Mesothelial cell of epicardium (in vitro differentiated cells): ENCODE measurements at regions not wholly inside any gene's neighbourhood (a gene's known extent, or its start where the extent isn't known, plus 50 kb on each side); places are given as distances from the start of the nearest gene placed in this dataset.

Experiments
- DNase-seq, 2 experiments: peaks; one replicate each; pipeline ENCODE4 v3.0.0; 2021; ENCODE audit warnings: low spot score in 2 of 2; ENCODE audit not compliant: unreplicated experiment in 2 of 2
- H3K27ac Mint-ChIP-seq: 2 replicates; pipeline ENCODE4 v1.8.0; 2021; ENCODE audit warnings: mixed read lengths
- H3K27me3 Mint-ChIP-seq: 2 replicates; pipeline ENCODE4 v1.8.0; 2021; ENCODE audit warnings: low read depth, mixed read lengths
- H3K36me3 Mint-ChIP-seq: 2 replicates; pipeline ENCODE4 v1.8.0; 2021; ENCODE audit warnings: mixed read lengths
- H3K4me1 Mint-ChIP-seq: 2 replicates; pipeline ENCODE4 v1.8.0; 2021; ENCODE audit warnings: mixed read lengths
- H3K4me3 Mint-ChIP-seq: 2 replicates; pipeline ENCODE4 v1.8.0; 2021; ENCODE audit warnings: mild to moderate bottlenecking, moderate library complexity, mixed read lengths
- H3K9me3 Mint-ChIP-seq: 2 replicates; pipeline ENCODE4 v1.8.0; 2021; ENCODE audit warnings: mixed read lengths
- TF ChIP-seq, protein P1 (sequence below): fragments of 200-600 bp; sonication (generic); IDR thresholded peaks from one replicate; pipeline ENCODE4 v1.5.0; 2021; ENCODE audit warnings: antibody characterized with exemption; ENCODE audit not compliant: unreplicated experiment

DNA sequence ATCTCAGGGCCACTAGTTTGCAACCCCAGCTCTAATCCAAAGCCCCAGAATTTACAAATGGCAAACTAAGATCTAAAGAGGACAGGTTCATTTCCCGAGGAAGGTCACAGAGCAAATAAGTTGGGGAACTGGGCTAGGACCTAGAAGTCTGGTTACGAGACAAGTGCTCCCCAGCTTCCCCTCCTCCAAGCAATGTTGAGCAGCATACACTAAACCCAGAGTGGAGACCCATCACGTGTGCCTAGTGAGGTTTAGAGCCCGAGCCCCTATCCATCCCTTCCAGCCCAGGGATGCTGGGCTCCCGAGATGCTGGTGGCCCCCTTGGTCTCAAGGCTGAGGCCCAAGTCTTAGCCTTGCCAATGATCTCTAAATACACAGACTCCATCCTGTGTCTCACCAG lies 209.5 kb upstream of the ZMIZ1 start:
- no peak overlapping the region for H3K4me3 Mint-ChIP-seq
- H3K27me3 Mint-ChIP-seq, result peaks cover 3% of the 10 kb centered on the region
- TF ChIP-seq, protein P1, sequence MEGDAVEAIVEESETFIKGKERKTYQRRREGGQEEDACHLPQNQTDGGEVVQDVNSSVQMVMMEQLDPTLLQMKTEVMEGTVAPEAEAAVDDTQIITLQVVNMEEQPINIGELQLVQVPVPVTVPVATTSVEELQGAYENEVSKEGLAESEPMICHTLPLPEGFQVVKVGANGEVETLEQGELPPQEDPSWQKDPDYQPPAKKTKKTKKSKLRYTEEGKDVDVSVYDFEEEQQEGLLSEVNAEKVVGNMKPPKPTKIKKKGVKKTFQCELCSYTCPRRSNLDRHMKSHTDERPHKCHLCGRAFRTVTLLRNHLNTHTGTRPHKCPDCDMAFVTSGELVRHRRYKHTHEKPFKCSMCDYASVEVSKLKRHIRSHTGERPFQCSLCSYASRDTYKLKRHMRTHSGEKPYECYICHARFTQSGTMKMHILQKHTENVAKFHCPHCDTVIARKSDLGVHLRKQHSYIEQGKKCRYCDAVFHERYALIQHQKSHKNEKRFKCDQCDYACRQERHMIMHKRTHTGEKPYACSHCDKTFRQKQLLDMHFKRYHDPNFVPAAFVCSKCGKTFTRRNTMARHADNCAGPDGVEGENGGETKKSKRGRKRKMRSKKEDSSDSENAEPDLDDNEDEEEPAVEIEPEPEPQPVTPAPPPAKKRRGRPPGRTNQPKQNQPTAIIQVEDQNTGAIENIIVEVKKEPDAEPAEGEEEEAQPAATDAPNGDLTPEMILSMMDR, result no peak
- no peaks in the 10 kb centered on the region for H3K36me3 Mint-ChIP-seq
- DNase-seq, result no peak
- H3K27ac Mint-ChIP-seq, result no peak overlapping the region
- H3K9me3 Mint-ChIP-seq, result no peaks in the 10 kb centered on the region
- H3K4me1 Mint-ChIP-seq, result no peaks in the 10 kb centered on the region

- DNase-seq, result no peak
- TF ChIP-seq, protein P1, result no peak
- no peaks in the 10 kb centered on the region for H3K9me3 Mint-ChIP-seq
- H3K27me3 Mint-ChIP-seq, result peaks cover 3% of the 10 kb centered on the region
- no peak overlapping the region for H3K4me3 Mint-ChIP-seq
- no peaks in the 10 kb centered on the region for H3K4me1 Mint-ChIP-seq
- no peak overlapping the region for H3K27ac Mint-ChIP-seq
- no peaks in the 10 kb centered on the region for H3K36me3 Mint-ChIP-seq
These were observed 209.0 kb upstream of the ZMIZ1 start for GRCh38 chr10:78859769-78860168.

GRCh38 chr10:78860260-78860914 lies 208.4 kb upstream of the ZMIZ1 start:
- Mint-ChIP-seq H3K36me3 (no peaks in the 10 kb centered on the region), H3K27ac (no peak overlapping the region)
- TF ChIP-seq, protein P1, result no peak

DNA sequence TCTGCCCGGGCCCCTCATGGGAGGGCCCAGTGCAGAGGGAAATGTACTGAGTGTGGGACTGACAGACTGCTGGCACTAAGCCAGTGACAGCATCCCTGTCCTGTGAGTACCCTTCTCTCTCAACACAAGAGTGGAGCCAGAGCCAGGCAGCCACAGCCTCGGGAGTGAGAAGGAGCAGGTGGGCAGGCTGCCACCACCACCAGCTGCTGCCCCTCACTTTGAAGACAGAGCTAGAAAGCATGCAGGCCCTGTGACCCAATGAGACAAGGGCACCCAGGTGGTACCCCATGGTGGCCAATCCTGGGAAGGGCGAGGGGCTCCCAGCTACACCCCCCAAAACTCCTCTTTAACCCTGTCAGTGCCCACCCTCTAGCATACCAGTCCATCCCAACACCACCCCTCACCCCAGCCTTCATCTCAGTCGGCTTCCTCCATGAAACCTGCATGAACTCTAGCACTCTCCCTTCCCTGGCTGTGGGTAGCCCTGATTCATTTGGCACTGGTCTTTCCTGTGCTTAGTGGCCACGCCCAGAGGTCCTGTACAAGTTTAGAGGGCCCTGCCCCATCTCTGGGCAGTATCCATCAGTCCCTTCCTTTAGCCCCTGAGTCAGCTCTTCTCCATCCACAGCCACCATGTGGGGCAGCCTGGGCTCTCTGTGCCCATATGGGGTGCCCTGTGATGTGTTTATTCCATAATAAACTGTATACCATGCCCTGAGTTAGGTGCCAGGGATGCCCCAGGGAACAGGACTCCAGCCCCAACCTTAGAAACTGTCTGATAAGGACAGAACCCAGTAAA lies 207.0 kb upstream of the ZMIZ1 start:
- Mint-ChIP-seq H3K9me3 (no peaks in the 10 kb centered on the region), H3K36me3 (no peaks in the 10 kb centered on the region), H3K4me3 (no peak overlapping the region), H3K27me3 (peaks cover 3% of the 10 kb centered on the region), H3K27ac (no peak overlapping the region), H3K4me1 (no peaks in the 10 kb centered on the region)
- no peak for DNase-seq
- TF ChIP-seq, protein P1, result no peak

More at GRCh38 chr10:78860260-78860914, 208.4 kb upstream of the ZMIZ1 start:
- Mint-ChIP-seq H3K4me3 (no peak overlapping the region), H3K9me3 (no peaks in the 10 kb centered on the region), H3K27me3 (peaks cover 3% of the 10 kb centered on the region), H3K4me1 (no peaks in the 10 kb centered on the region)
- no peak for DNase-seq

- H3K9me3 Mint-ChIP-seq, result no peaks in the 10 kb centered on the region
- TF ChIP-seq, protein P1, result no peak
- H3K27me3 Mint-ChIP-seq, result peaks cover 3% of the 10 kb centered on the region
- DNase-seq, result no peak
- no peak overlapping the region for H3K4me3 Mint-ChIP-seq
- H3K36me3 Mint-ChIP-seq, result no peaks in the 10 kb centered on the region
- no peak overlapping the region for H3K27ac Mint-ChIP-seq
- H3K4me1 Mint-ChIP-seq, result no peaks in the 10 kb centered on the region
These were observed 206.5 kb upstream of the ZMIZ1 start for GRCh38 chr10:78862328-78862640.
